Jurkat, Clone E6-1 (cell line): ENCODE measurements at regions not wholly inside any gene's neighbourhood (a gene's known extent, or its start where the extent isn't known, plus 50 kb on each side); places are given as distances from the start of the nearest gene placed in this dataset.

Experiments used
- DNase-seq: peaks from one replicate; pipeline ENCODE4 v3.0.0-alpha.2; 2011; ENCODE audit warnings: low read depth, low spot score
- H3K4me3 ChIP-seq: 2 replicates; pipeline ENCODE4 v1.5.1; 2011; ENCODE audit warnings: mild to moderate bottlenecking, low read length, control low read depth, moderate library complexity

DNA sequence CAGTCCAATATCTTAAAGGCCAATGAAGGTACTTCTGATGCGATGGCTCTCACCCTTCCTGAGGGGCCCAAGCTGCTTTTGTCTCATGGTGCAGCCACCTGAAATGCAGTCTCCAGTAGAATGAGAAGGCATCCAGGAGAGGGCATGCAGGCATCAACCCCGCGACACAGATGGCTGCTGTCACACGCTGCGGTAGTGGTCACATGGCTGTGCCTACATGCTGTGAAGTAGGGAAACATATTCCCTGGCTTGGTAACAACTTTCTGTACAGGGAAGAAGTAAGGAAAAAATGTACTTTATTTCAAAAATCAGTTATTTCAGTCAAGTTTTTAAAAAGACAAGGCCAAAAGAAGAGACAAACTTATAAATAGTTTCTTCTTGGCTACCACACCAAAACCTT is 139.9 kb downstream of the TRIML1 start:
- DNase-seq: no peak
- no peak overlapping the region for H3K4me3 ChIP-seq

DNA sequence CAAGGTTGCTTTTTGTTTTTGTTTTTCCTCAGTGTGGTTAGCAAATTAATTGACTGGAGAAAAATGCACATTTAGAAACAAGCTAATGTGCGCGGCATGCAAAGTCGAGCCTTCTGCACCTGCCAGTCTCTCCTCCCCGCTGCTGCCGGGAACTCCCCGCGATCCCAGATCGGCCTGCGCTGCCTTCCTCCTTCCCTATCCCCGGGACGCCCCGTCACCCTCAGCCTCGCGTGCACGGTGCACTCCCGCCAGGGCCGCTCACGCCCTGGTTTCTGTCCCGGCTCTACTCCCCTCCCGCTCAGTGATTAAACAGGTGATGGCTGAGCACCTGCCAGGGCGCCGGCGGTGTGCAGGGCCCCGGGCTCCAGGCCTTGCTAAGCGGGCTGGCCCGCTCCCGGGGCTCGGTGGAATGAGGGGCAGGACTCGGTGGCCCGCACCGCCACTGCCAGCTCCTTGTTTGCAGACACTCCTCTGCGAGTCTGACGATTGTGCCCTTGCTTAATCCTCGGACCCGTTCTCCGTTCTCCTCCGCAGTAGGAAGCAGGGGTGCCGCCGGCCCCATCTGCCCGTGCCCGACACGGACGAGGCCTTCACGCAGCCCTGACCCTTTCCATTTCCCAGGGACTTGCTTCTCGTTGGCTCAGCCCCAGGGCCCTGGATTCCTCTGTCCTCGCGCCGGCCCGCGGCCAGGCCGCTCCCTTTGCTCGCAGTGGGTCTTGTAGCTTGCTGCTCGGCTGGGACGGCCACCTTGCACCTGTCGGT is 143.4 kb downstream of the TRIML1 start:
- no peak for DNase-seq
- H3K4me3 ChIP-seq: no peak overlapping the region

DNA sequence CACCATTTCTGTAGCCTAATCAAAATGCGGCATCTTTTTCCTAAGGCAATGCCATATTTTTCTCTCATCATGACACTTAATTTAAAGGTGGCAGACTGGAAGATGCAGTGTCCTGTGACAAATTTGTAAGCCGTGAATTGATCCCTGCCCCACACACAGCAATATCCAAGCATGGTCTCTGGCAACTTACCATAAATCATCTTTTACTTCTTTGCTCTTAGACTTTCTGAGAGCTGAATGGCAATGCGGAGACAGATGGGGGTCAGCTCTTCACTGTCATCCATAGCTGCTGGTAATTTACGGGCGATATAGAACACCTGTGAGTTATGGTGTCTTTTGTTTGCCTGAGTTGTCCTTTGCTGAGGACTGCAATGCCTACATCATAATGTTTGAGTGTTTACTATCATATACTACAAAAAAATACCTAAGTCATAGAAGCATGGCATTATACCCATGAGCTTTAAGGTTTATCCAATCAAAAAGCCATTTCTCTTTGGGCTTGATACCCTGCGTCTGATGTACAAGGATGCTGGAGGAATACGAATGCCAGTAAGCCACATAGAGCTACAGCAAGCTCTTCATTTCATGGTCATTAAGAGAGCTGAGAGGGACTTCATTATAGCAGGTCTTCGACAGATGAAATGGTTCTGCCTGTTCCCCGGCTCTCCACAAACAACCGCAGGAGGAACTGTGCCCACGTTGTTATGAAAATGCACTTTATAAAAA is 148.1 kb downstream of the TRIML1 start:
- no peak for DNase-seq
- no peak overlapping the region for H3K4me3 ChIP-seq

DNA sequence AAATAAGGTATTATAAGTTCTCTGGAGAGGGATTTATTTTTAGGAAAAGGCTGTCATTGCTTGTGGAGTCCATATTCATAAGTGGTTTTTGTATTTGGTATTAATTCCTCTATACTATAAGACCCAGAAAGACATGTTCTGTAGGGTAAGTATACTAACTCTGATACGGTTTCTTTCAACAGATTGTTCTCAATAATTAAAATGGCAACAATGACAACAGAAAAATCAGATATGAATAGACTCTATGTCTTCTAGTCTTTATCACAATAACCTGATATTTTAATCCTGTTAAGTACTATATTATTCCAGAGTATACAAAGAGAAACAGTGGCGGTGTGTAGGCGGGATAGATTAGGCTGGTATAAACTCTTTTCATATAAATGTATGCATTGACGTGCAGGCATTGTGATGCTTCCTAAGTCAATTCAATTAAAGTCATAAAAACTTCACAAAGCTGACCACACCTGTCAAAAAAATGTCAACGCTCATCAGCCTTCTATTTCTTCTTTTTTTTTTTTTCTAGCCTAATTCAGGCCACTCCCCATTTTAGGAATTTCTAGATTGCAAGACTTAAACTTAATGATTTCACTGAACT is 150.4 kb downstream of the TRIML1 start:
- H3K4me3 ChIP-seq: no peak overlapping the region
- no peak for DNase-seq

DNA sequence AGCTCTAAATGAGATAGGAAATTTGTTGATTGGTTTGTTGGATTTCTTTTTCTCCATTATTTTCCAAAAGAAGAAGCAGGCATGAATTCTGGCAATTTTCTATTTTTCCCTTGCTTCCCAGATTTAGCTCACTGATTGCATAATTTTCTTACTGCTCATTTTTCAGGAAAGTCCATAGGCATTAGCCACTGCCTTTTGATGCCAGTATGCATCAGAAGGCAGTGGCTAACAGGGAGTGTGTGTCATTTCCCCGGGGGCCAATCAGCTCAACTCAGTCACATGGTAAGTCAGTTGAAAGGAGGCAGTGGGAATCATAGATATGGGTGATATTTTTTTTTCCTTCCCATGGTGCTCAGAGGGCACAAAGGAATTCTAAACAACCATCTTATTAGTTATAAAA is 156.7 kb downstream of the TRIML1 start:
- DNase-seq: no peak
- H3K4me3 ChIP-seq: no peak overlapping the region

DNA sequence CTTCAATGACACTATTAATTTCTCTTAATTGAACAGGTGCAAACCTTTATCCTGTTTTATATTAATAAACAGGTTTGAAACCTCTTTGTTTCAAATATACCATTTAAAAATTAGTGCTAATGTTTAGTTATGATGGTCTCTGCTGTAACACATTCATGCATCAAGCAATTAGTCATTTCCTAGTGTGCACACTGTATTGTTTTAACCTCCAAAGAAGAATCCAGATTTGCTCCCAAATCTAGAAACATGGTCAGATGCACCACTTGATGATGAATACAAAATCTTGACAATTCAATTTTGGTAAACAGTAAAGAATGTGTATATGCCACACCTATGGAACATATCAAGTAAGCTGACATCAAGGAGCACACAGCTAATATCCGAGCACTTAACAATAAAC is 157.1 kb downstream of the TRIML1 start:
- no peak for DNase-seq
- no peak overlapping the region for H3K4me3 ChIP-seq

DNA sequence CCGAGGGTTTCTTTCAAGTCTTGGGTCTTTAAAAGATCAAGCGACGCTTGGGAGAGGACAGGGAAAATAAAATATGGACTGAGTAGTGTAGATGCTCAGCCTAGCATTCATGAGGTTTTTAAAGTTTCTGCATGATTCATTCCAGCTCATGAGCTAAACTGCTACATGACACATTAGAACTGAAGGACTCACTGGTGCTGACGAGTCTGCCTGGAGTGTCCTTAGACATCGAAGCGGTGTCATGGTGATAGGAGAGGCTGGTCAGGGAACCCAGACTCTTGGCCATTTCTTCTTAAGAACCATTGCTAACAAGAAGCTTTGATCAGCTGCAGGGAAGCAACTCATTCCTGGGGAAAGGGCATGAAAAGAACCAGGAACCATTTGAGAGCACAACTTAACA is 158.6 kb downstream of the TRIML1 start:
- no peak for DNase-seq

DNA sequence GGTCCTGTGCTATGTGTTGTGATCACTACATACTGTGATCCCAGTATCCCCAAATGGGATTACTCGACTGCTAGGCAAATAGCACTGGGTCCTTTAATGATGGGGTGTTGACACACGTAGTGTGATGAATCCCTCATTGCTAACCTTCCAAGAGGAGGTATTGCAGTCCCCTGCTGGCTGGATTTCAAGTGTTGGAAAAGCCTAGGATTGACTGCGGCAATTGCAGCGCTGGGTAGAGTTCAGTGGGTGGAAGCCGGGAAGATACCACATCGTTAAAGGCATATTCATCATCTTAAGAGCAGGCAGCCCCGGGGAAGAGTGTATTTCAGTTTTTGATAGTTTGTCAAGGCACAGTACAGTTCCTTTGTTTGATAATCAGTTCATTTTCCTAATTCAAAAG is 159.9 kb downstream of the TRIML1 start:
- no peak for DNase-seq
- H3K4me3 ChIP-seq: no peak overlapping the region

More for the DNA sequence above, 158.6 kb downstream of the TRIML1 start:
- H3K4me3 ChIP-seq: no peak overlapping the region

DNA sequence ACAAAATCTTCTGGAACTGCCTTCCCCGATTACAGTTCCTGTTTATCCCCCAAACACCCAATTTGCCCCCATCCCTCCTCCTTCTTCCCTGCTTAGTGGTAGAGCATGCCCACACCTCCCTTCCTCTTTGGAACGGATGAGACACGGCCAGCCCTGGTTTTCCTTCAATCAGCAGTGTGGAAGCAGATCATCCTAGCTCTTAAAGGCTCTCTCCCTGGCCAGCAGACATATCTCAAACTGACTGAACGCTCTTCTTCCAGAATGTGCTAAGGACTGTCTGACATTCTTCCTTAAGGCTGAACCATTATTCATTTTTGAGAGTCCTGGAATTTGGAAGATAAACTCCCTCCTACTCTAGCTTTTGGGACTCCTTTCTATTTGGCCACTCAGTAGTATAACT is 161.1 kb downstream of the TRIML1 start:
- no peak for DNase-seq
- no peak overlapping the region for H3K4me3 ChIP-seq

DNA sequence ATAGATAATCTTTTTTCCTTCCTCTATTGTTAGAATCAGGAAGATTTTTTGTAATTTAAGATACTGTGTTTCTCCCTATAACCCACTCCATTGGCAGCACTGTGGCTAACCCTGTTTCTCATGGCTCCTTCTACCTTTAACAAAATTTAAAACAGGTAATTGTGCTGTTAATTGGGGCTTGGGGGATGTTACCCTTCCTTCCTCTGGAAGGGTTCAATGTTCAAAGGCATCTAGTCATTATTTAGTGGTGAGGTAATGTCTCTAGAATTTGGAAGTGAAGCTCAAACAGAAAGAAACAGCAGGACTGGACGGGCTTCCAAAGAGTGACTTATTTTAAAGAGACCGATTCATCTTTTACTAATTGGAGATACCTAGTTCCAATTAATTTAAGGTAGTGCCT is 166.4 kb downstream of the TRIML1 start:
- no peak for DNase-seq

DNA sequence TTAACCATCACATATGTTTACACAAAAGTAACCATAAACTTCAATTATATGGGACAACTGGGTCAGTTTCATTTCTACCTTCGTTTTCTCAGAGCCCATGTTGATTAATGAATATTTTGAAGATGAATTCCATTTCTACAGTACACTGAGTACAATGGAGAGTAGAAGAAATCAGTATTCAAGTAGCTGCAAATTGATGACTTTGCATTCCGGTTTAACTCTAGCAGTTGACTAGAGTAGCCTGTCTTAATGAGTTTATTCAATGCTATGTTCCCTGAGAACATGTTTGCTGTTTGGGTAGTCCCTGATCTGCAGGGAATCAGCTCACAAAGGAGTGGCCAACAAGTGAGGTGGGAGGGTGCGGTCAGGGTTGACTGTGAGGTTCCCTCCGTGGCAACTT is 168.3 kb downstream of the TRIML1 start:
- no peak for DNase-seq
- H3K4me3 ChIP-seq: no peak overlapping the region

More for the DNA sequence above, 166.4 kb downstream of the TRIML1 start:
- H3K4me3 ChIP-seq: no peak overlapping the region

DNA sequence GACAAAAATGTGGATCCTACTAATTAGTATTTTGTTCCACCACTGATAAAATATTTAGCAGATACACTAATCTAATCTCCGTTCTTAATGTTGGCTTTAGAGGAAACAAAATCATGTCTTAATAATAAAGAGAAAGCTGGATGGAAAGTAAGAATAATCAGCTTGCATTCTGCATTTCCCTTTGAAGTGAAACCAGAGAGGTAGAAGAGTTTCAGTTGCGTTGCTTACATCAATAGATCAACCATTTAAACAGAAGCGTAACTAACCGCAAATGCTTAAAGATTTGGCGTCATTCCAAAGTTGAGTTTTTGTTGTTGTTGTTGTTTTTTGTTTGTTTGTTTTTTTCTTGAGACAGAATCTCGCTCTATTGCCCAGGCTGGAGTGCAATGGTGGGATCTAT is 168.9 kb downstream of the TRIML1 start:
- no peak for DNase-seq
- no peak overlapping the region for H3K4me3 ChIP-seq

DNA sequence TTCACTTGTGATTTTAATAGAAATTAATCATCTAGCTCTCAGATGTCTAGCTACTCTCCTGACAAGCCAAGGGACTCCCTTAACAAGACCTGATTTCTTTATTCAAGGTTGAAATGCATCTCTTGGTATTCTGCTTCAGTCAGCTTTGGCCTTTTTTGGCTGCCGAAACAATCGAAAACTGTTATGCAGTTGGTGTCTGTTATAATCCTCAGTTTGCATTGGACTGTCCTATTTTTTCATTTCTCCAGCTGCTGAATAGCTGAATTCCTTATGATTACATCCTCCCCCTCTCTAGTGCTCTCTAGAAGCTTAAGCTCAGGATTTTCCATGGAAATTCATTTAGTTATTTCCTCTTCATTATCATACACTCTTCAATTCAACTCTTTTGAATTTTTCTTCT is 177.2 kb downstream of the TRIML1 start:
- DNase-seq: no peak
- no peak overlapping the region for H3K4me3 ChIP-seq

DNA sequence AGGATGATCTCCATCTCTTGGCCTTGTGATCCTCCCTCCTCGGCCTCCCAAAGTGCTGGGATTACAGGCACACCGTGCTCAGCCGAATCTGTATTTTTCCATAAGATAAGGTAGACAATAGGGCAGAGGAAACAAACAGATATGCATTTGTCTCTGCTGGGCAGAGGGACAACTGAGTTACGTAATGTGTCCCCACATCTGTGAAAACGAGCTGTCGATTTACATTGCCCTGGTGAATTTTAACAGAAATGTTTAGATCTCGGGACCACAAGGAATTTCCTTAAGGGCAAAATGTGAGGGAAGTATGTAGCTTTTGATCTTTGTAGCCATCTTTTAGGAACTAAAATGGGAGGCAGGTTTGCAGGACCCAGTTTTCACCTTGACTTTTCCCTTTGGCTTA is 189.7 kb downstream of the TRIML1 start:
- no peak overlapping the region for H3K4me3 ChIP-seq
- DNase-seq: no peak

DNA sequence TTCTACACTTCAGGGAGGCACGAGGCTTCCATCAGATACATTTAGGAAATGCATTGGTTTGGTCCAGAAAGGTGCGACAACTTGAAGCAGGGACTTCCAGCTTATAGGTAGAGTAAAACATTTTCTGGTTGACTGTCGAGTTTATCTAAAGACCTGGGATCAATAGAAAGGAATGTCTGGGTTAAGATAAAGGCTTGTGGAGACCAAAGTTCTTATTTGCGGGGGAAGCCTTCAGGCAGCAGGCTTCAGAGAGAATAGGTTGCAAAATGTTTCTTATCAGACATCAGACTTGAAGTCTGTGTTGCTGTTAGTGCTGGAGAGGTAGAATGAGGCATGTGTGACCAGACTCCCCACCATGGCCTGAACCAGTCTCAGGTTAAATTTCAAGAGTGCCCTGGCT is 190.3 kb downstream of the TRIML1 start:
- no peak for DNase-seq
- H3K4me3 ChIP-seq: no peak overlapping the region

DNA sequence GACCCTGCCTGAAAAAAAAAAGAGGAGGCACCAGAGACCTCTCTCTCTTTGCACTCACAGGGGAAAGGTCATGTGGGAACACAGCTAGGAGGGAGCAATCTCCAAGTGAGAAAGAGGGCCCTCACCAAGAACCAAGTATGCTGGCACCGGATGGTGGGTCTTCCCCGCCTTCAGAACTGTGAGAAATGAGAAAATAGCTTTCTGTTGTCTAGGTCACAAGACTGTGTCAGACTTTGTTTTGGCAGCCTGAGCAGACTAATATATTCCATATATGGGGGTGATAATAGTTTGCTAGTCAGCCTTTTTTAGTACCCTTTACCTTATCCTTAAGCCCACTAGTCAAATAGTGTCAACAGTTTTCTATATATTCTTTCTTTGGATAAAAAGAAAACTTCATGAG is 193.0 kb downstream of the TRIML1 start:
- DNase-seq: no peak
- no peak overlapping the region for H3K4me3 ChIP-seq

DNA sequence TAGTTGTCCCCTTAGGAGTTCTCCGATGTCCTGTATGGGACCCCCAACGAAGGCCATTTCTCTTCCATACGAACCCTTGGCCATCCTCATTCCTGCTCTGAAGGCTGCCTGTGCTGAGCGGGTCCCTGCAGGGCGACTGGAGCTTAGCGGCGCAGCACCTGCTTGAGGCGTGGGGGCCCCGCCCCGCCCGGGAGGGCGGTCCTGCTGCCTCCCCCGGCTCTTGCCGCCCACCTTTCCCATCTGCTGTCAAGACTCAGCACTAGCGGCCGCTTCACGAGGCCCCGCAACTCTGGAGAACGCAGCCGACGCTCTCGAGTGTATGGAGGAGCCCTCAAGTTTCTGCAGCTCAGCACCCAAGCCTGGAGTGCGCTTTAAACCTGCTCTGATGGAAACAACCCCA is 197.7 kb downstream of the TRIML1 start:
- H3K4me3 ChIP-seq: no peak overlapping the region
- no peak for DNase-seq

DNA sequence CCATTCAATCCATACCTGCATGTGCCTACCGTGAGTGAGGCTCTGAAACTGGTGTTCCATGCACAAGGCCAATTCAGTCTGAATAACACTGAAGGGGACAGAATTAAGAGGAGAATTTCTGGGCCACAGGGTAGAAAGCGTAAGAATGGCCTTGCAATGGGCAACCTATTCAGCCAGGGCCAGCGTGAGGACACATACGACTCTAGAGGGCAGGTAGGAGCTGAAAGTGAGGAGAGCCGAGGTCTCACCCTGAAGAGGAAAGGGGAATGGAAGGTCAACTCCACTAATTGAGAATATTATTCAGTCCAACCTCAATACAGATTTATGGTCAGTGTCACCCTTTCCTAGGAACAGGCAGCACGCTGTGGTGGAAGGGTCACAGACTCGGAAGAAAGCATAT is 202.2 kb downstream of the TRIML1 start:
- DNase-seq: no peak
- no peak overlapping the region for H3K4me3 ChIP-seq

DNA sequence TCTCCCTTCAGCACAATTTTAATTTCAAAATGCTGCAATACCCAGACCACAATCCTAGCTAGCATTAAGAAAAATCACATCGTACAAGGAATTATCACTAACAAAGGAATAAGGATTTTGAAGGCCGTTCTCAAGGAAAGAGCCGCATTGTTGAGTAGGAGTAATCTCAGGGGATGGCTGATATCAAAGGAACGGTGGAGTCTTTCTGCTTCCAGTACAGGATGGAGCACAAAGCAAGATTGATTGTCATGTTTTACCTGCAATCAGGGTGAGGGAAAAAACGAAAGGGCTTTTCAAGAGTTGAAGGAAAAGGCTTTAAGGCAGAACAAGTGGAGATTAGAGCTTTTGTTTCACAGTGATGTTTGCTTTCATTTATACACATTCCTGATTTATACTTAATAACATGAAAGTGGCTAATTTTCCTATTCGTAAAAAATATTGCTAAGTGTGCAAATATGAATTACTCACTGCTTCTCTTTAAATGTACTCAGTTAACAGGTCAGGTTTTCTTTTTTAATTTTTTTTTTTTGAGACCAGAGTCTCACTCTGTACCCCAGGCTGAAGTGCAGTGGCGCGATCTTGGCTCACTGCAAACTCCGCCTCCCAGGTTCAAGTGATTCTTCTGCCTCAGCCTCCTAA is 207.0 kb downstream of the TRIML1 start:
- no peak for DNase-seq
- H3K4me3 ChIP-seq: no peak overlapping the region

DNA sequence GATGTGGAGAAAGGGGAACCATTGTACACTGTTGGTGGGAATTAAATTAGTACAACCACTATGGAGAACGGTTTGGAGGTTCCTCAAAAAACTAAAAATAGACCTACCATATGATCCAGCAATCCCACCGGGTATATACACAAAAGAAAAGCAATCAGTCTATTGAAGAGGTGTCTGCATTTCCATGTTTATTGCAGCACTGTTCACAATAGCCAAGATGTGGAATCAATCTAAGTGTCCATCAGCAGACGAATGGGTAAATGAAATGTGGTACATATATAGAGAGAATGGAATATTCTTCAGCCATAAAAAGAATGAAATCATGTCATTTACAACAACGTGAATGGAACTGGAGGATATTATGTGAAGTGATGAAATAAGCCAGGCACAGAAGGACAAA is 208.1 kb downstream of the TRIML1 start:
- no peak overlapping the region for H3K4me3 ChIP-seq
- DNase-seq: no peak
